Neuron (in vitro differentiated cells): ENCODE measurements at regions not wholly inside any gene's neighbourhood (a gene's known extent, or its start where the extent isn't known, plus 50 kb on each side); places are given as distances from the start of the nearest gene placed in this dataset.

ENCODE experiments used
- H2AFZ ChIP-seq: one replicate; pipeline ENCODE4 v1.6.1; 2013; ENCODE audit warnings: low read depth, mild to moderate bottlenecking, inconsistent platforms, low read length, moderate library complexity
- H3K27me3 ChIP-seq: one replicate; pipeline ENCODE4 v1.6.1; 2013; ENCODE audit warnings: low read length; ENCODE audit not compliant: insufficient read depth
- H3K36me3 ChIP-seq: one replicate; pipeline ENCODE4 v1.6.1; 2013; ENCODE audit warnings: low read length; ENCODE audit not compliant: insufficient read depth
- H3K4me1 ChIP-seq: one replicate; pipeline ENCODE4 v1.6.1; 2013; ENCODE audit warnings: low read length; ENCODE audit not compliant: insufficient read depth
- H3K4me3 ChIP-seq: 2 replicates; pipeline ENCODE4 v1.5.1; 2013; ENCODE audit warnings: mild to moderate bottlenecking, low read length, moderate library complexity
- H3K9me3 ChIP-seq: one replicate; pipeline ENCODE4 v1.6.1; 2013; ENCODE audit warnings: low read length

GRCh38 chr12:54129028-54129903 lies 59.5 kb downstream of the SMUG1 start:
- no peak overlapping the region for H3K4me3 ChIP-seq
- H3K9me3 ChIP-seq = no peaks in the 10 kb centered on the region
- H3K27me3 ChIP-seq = peaks cover 85% of the 10 kb centered on the region
- H3K36me3 ChIP-seq = no peaks in the 10 kb centered on the region
- H2AFZ ChIP-seq = no peak overlapping the region
- peaks cover 4% of the 10 kb centered on the region for H3K4me1 ChIP-seq
